ENCODE measurements at regions not wholly inside any gene's neighbourhood (a gene's known extent, or its start where the extent isn't known, plus 50 kb on each side); places are given as distances from the start of the nearest gene placed in this dataset.

GRCh38 chr1:239732770-239733169 is 346.4 kb downstream of the CHRM3 start:
- WGBS, 3 donors: 60 to 79% (median 76%) methylated on average over 2 of the region's 2 CpGs
- no peaks in the 10 kb centered on the region for H3K9me3 ChIP-seq
- H3K27ac ChIP-seq: no peak overlapping the region
- H3K4me1 ChIP-seq: no peaks in the 10 kb centered on the region
- DNase-seq (no peak), ATAC-seq (no peak)
- H3K4me3 ChIP-seq: no peak overlapping the region
- no peaks in the 10 kb centered on the region for H3K36me3 ChIP-seq (ENCODE audit: insufficient read depth in 1 of 2, low read depth in 1 of 2)
- intact Hi-C loops (cut with DNase I): no loop called here
- no peak for TF ChIP-seq CTCF (IDR thresholded peaks at IDR 0.05)
- no peaks in the 10 kb centered on the region for H3K27me3 ChIP-seq (ENCODE audit: insufficient read depth in 3 of 3, low read length in 2 of 3)

- no peak for ATAC-seq
- no peaks in the 10 kb centered on the region for H3K4me1 ChIP-seq
- intact Hi-C loops (cut with DNase I): no loop called here
- H3K27me3 ChIP-seq (ENCODE audit: insufficient read depth in 3 of 3, low read length in 2 of 3): no peaks in the 10 kb centered on the region
- no peak overlapping the region for H3K4me3 ChIP-seq
- 66 to 84% (median 78%) methylated on average over 3 of the region's 3 CpGs for WGBS, 3 donors
- no peak overlapping the region for H3K27ac ChIP-seq
- no peaks in the 10 kb centered on the region for H3K9me3 ChIP-seq
- H3K36me3 ChIP-seq (ENCODE audit: insufficient read depth in 1 of 2, low read depth in 1 of 2): no peaks in the 10 kb centered on the region
- no peak for DNase-seq
- no peak for TF ChIP-seq CTCF (IDR thresholded peaks at IDR 0.05)
These were observed 347.6 kb downstream of the CHRM3 start for GRCh38 chr1:239733995-239734394.

GRCh38 chr1:239735111-239735510 is 348.7 kb downstream of the CHRM3 start:
- ATAC-seq: no peak
- TF ChIP-seq CTCF (IDR thresholded peaks at IDR 0.05): no peak
- no peaks in the 10 kb centered on the region for H3K36me3 ChIP-seq (ENCODE audit: insufficient read depth in 1 of 2, low read depth in 1 of 2)
- no peak overlapping the region for H3K27ac ChIP-seq
- no peak for DNase-seq
- H3K9me3 ChIP-seq: no peaks in the 10 kb centered on the region
- no peaks in the 10 kb centered on the region for H3K27me3 ChIP-seq (ENCODE audit: insufficient read depth in 3 of 3, low read length in 2 of 3)
- WGBS, 3 donors: 17 to 24% (median 23%) methylated on average over 2 of the region's 2 CpGs
- H3K4me3 ChIP-seq: no peak overlapping the region
- intact Hi-C loops (cut with DNase I): no loop called here
- H3K4me1 ChIP-seq: no peaks in the 10 kb centered on the region

GRCh38 chr1:239736479-239736878 is 350.1 kb downstream of the CHRM3 start:
- Histone ChIP-seq H3K9me3 (no peaks in the 10 kb centered on the region), H3K4me3 (no peak overlapping the region), H3K4me1 (no peaks in the 10 kb centered on the region), H3K36me3 (ENCODE audit: insufficient read depth in 1 of 2, low read depth in 1 of 2) (no peaks in the 10 kb centered on the region), H3K27ac (no peak overlapping the region), H3K27me3 (ENCODE audit: insufficient read depth in 3 of 3, low read length in 2 of 3) (no peaks in the 10 kb centered on the region)
- no peak for TF ChIP-seq CTCF (IDR thresholded peaks at IDR 0.05)
- 60 to 71% (median 61%) methylated on average over 2 of the region's 2 CpGs for WGBS, 3 donors
- DNase-seq (no peak), ATAC-seq (no peak)
- intact Hi-C loops (cut with DNase I): no loop called here

- Histone ChIP-seq H3K27ac (no peak overlapping the region), H3K4me3 (no peak overlapping the region), H3K27me3 (ENCODE audit: insufficient read depth in 3 of 3, low read length in 2 of 3) (no peaks in the 10 kb centered on the region), H3K4me1 (no peaks in the 10 kb centered on the region), H3K36me3 (ENCODE audit: insufficient read depth in 1 of 2, low read depth in 1 of 2) (no peaks in the 10 kb centered on the region), H3K9me3 (no peaks in the 10 kb centered on the region)
- intact Hi-C loops (cut with DNase I): no loop called here
- TF ChIP-seq CTCF (IDR thresholded peaks at IDR 0.05): no peak
- ATAC-seq (no peak), DNase-seq (no peak)
- WGBS, 3 donors: 75 to 92% (median 80%) methylated on average over 2 of the region's 2 CpGs
These were observed 352.3 kb upstream of the FMN2 start for GRCh38 chr1:239739375-239739774.
